ENCODE measurements at regions not wholly inside any gene's neighbourhood (a gene's known extent, or its start where the extent isn't known, plus 50 kb on each side); places are given as distances from the start of the nearest gene placed in this dataset.

DNA sequence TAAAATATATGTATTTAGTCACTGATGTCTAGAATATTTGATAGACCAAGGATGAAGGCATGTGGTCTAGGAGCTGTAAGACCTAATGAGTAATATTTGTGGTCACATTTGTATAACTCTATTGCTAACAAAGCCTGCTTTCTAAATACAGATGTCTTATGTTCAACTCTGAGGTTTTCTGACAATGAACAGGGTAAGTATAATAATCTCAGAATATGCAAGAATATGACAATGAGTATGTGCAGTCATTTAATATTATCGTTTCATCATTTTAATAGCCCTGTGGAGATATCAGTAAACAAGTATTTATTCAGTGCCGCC lies 389.6 kb downstream of the LRIG3 start:
- H3K27ac ChIP-seq (ENCODE audit: low read length) = no peak overlapping the region

DNA sequence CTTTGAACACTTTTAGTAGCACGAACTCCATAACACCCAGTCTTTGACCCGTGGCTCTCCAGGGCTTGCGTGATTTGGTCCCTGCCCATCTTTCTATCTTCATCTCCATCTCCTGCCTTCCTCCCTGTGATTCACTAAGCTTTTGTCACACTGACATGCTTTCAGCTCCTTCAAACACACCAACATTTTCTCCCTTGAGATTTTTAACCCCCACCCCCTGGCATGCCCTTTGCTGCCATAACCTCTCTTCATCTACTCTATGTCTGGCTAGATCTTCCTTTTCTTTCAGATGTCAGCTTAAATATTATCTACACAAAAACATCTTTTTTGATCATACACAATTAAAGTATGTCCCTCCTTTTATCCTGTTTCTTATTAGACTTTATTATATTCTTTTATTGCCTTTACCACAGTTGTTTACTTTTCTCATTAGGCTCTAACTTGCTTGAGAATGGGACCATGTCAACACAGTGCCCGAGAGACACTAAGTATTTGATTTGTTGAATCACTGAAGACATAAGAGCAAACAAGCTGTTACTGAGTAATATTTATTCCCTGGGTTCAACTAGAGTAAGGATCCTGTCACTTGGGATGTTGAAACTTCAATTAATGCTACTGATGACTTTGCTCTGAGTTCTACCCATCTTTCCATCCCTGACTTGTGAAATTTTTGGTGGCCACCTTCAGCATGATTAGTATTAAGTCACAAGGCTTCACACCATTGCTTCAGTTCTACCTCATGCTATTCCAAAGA lies 387.3 kb downstream of the LRIG3 start:
- Histone ChIP-seq H3K27ac (ENCODE audit: low read length) (no peak overlapping the region), H3K4me1 (ENCODE audit: control insufficient read depth, insufficient read depth, low read length) (no peaks in the 10 kb centered on the region), H3K36me3 (ENCODE audit: control insufficient read depth, insufficient read depth, low read length) (no peaks in the 10 kb centered on the region), H3K4me3 (ENCODE audit: low read length) (no peak overlapping the region), H3K9me3 (ENCODE audit: control insufficient read depth, insufficient read depth, low read length) (no peaks in the 10 kb centered on the region), H3K27me3 (ENCODE audit: control insufficient read depth, insufficient read depth, low read length) (no peaks in the 10 kb centered on the region)
- DNase-seq (ENCODE audit: low read depth, low spot score) = no peak
- WGBS (ENCODE audit: insufficient coverage, insufficient read length) = no CpG with 5 or more reads among the region's 4 CpGs

More for the DNA sequence above, 389.6 kb downstream of the LRIG3 start:
- Histone ChIP-seq H3K9me3 (ENCODE audit: control insufficient read depth, insufficient read depth, low read length) (no peaks in the 10 kb centered on the region), H3K4me1 (ENCODE audit: control insufficient read depth, insufficient read depth, low read length) (no peaks in the 10 kb centered on the region), H3K36me3 (ENCODE audit: control insufficient read depth, insufficient read depth, low read length) (no peaks in the 10 kb centered on the region), H3K4me3 (ENCODE audit: low read length) (no peak overlapping the region), H3K27me3 (ENCODE audit: control insufficient read depth, insufficient read depth, low read length) (no peaks in the 10 kb centered on the region)
- no CpG with 5 or more reads among the region's 2 CpGs for WGBS (ENCODE audit: insufficient coverage, insufficient read length)
- no peak for DNase-seq (ENCODE audit: low read depth, low spot score)

GRCh38 chr12:58533652-58534051 lies 386.7 kb downstream of the LRIG3 start:
- Histone ChIP-seq H3K27ac (ENCODE audit: low read length) (no peak overlapping the region), H3K9me3 (ENCODE audit: control insufficient read depth, insufficient read depth, low read length) (no peaks in the 10 kb centered on the region), H3K36me3 (ENCODE audit: control insufficient read depth, insufficient read depth, low read length) (no peaks in the 10 kb centered on the region), H3K4me3 (ENCODE audit: low read length) (no peak overlapping the region), H3K4me1 (ENCODE audit: control insufficient read depth, insufficient read depth, low read length) (no peaks in the 10 kb centered on the region), H3K27me3 (ENCODE audit: control insufficient read depth, insufficient read depth, low read length) (no peaks in the 10 kb centered on the region)
- WGBS (ENCODE audit: insufficient coverage, insufficient read length) = no CpG with 5 or more reads among the region's 1 CpG
- no peak for DNase-seq (ENCODE audit: low read depth, low spot score)

GRCh38 chr12:58537278-58537677 lies 383.0 kb downstream of the LRIG3 start:
- H3K4me1 ChIP-seq (ENCODE audit: control insufficient read depth, insufficient read depth, low read length) = no peaks in the 10 kb centered on the region
- WGBS (ENCODE audit: insufficient coverage, insufficient read length) = no CpG with 5 or more reads among the region's 5 CpGs
- no peaks in the 10 kb centered on the region for H3K9me3 ChIP-seq (ENCODE audit: control insufficient read depth, insufficient read depth, low read length)
- H3K36me3 ChIP-seq (ENCODE audit: control insufficient read depth, insufficient read depth, low read length) = no peaks in the 10 kb centered on the region
- no peak for DNase-seq (ENCODE audit: low read depth, low spot score)
- no peaks in the 10 kb centered on the region for H3K27me3 ChIP-seq (ENCODE audit: control insufficient read depth, insufficient read depth, low read length)
- H3K27ac ChIP-seq (ENCODE audit: low read length) = no peak overlapping the region
- no peak overlapping the region for H3K4me3 ChIP-seq (ENCODE audit: low read length)

- no peak for DNase-seq (ENCODE audit: low read depth, low spot score)
- WGBS (ENCODE audit: insufficient coverage, insufficient read length) = no CpG with 5 or more reads among the region's 4 CpGs
- no peaks in the 10 kb centered on the region for H3K4me1 ChIP-seq (ENCODE audit: control insufficient read depth, insufficient read depth, low read length)
These were observed 381.0 kb downstream of the LRIG3 start for GRCh38 chr12:58539295-58539694.

DNA sequence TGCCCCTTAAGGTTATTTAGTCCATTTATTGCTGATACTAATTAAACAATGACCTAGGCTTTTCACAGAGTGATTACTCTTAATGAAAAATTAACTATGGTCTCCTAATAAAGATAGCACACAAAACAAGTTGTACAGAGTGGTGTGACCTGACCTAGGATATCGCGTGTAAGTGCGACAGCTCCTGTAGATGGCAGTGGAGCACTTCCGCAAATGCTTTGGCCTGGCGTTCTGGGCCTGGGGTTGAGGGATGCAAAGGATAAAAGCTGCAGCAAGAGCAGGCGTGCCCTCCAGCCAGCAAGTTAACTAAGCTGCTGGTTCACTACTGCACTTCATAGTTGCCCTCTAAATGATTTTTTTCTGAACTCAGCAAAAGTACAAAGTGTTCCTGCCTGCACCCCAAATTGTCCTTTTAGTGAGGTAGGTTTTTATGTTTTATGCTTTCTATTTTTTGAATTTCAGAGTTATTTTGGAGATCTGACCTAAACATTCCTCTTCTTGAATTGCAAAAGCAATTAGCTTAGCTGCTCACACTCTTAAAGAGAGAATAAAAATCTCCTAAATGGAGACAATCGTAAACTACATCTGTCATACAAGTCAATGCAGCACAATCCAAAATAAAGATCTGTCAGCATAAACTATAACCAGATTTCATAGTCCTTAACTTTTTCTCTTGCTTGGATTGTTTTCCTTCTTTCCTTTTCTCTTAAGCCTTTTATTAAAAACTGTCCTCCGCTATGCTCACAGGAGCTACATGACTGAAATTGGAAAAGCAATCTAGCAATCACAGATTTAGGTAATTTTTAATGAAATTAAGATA lies 379.6 kb downstream of the LRIG3 start:
- no peaks in the 10 kb centered on the region for H3K4me1 ChIP-seq (ENCODE audit: control insufficient read depth, insufficient read depth, low read length)
- H3K36me3 ChIP-seq (ENCODE audit: control insufficient read depth, insufficient read depth, low read length) = no peaks in the 10 kb centered on the region
- H3K4me3 ChIP-seq (ENCODE audit: low read length) = no peak overlapping the region
- no CpG with 5 or more reads among the region's 8 CpGs for WGBS (ENCODE audit: insufficient coverage, insufficient read length)
- H3K27ac ChIP-seq (ENCODE audit: low read length) = no peak overlapping the region
- H3K27me3 ChIP-seq (ENCODE audit: control insufficient read depth, insufficient read depth, low read length) = no peaks in the 10 kb centered on the region
- no peaks in the 10 kb centered on the region for H3K9me3 ChIP-seq (ENCODE audit: control insufficient read depth, insufficient read depth, low read length)
- peak; percentile 61 for DNase-seq (ENCODE audit: low read depth, low spot score)

More at GRCh38 chr12:58539295-58539694, 381.0 kb downstream of the LRIG3 start:
- Histone ChIP-seq H3K27ac (ENCODE audit: low read length) (no peak overlapping the region), H3K27me3 (ENCODE audit: control insufficient read depth, insufficient read depth, low read length) (no peaks in the 10 kb centered on the region), H3K9me3 (ENCODE audit: control insufficient read depth, insufficient read depth, low read length) (no peaks in the 10 kb centered on the region), H3K4me3 (ENCODE audit: low read length) (no peak overlapping the region), H3K36me3 (ENCODE audit: control insufficient read depth, insufficient read depth, low read length) (no peaks in the 10 kb centered on the region)

- no peak for DNase-seq (ENCODE audit: low read depth, low spot score)
- Histone ChIP-seq H3K4me3 (ENCODE audit: low read length) (no peak overlapping the region), H3K27ac (ENCODE audit: low read length) (no peak overlapping the region), H3K27me3 (ENCODE audit: control insufficient read depth, insufficient read depth, low read length) (no peaks in the 10 kb centered on the region), H3K36me3 (ENCODE audit: control insufficient read depth, insufficient read depth, low read length) (no peaks in the 10 kb centered on the region), H3K9me3 (ENCODE audit: control insufficient read depth, insufficient read depth, low read length) (no peaks in the 10 kb centered on the region), H3K4me1 (ENCODE audit: control insufficient read depth, insufficient read depth, low read length) (no peaks in the 10 kb centered on the region)
- WGBS (ENCODE audit: insufficient coverage, insufficient read length) = 100% methylated on average over 2 of the region's 3 CpGs
These were observed 379.0 kb downstream of the LRIG3 start for GRCh38 chr12:58541300-58541690.

DNA sequence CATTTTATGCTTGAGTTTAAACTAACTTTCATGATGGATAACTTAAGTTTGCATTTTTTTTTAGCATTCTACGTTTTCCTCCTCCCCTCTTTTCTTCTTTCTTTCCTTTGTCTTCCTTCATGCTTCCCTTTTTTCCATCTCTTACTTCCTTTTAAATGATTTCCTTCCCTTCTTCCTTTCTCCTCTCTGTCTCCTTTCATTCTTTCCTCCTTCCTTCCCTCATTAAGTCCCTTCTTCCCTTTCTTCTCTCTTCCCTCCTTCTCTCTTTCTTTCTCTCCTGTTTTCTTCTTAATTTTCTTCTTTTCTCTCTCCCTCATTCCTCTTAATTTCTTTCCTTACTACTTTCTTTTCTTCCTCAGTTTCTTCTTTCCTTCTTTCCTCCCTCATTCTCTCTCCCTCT lies 376.0 kb downstream of the LRIG3 start:
- Histone ChIP-seq H3K4me3 (ENCODE audit: low read length) (no peak overlapping the region), H3K36me3 (ENCODE audit: control insufficient read depth, insufficient read depth, low read length) (no peaks in the 10 kb centered on the region), H3K9me3 (ENCODE audit: control insufficient read depth, insufficient read depth, low read length) (no peaks in the 10 kb centered on the region), H3K27me3 (ENCODE audit: control insufficient read depth, insufficient read depth, low read length) (no peaks in the 10 kb centered on the region), H3K4me1 (ENCODE audit: control insufficient read depth, insufficient read depth, low read length) (no peaks in the 10 kb centered on the region), H3K27ac (ENCODE audit: low read length) (no peak overlapping the region)
- no peak for DNase-seq (ENCODE audit: low read depth, low spot score)
- no CpG with 5 or more reads among the region's 1 CpG for WGBS (ENCODE audit: insufficient coverage, insufficient read length)

DNA sequence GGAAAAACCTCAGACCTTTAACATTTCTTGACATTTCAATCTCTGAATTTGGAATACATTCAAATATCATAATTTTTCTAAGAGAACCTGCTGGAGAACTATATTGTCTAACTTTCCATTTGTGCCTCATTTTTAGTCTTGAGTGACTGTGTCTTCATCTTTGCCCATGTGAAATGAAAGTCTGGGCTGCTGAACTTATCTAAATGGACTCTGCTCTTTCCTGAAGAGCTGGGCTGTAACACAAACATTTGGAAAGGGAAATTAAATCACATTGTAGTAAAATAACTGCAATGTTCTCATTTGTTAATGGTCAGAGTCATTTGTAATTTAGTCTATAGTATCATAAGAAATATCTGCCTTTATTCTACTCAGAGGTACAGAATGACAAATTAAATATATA lies 373.1 kb downstream of the LRIG3 start:
- no peak for DNase-seq (ENCODE audit: low read depth, low spot score)
- Histone ChIP-seq H3K4me1 (ENCODE audit: control insufficient read depth, insufficient read depth, low read length) (no peaks in the 10 kb centered on the region), H3K36me3 (ENCODE audit: control insufficient read depth, insufficient read depth, low read length) (no peaks in the 10 kb centered on the region), H3K27me3 (ENCODE audit: control insufficient read depth, insufficient read depth, low read length) (no peaks in the 10 kb centered on the region), H3K4me3 (ENCODE audit: low read length) (no peak overlapping the region), H3K27ac (ENCODE audit: low read length) (no peak overlapping the region), H3K9me3 (ENCODE audit: control insufficient read depth, insufficient read depth, low read length) (no peaks in the 10 kb centered on the region)

DNA sequence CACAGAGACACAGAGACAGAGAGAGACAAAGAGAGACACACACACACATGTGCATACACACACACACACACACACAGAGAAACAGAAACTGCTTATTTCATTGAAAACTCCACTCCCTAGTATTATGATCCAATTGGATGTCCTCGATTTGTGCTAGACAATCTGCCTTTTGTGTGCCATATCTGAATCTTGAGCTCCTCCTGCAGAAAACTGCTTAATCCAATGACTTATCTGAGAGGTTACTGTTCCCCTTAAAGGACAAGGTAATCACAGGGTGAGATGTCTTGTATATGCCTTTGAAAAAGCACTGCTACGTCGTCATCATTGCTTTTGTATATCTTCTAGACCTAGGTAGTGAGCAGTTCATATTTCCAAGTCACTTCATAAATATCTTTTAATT lies 371.5 kb downstream of the LRIG3 start:
- no CpG with 5 or more reads among the region's 3 CpGs for WGBS (ENCODE audit: insufficient coverage, insufficient read length)
- no peaks in the 10 kb centered on the region for H3K27me3 ChIP-seq (ENCODE audit: control insufficient read depth, insufficient read depth, low read length)
- H3K4me3 ChIP-seq (ENCODE audit: low read length) = no peak overlapping the region
- H3K27ac ChIP-seq (ENCODE audit: low read length) = no peak overlapping the region
- H3K9me3 ChIP-seq (ENCODE audit: control insufficient read depth, insufficient read depth, low read length) = no peaks in the 10 kb centered on the region
- DNase-seq (ENCODE audit: low read depth, low spot score) = no peak
- no peaks in the 10 kb centered on the region for H3K36me3 ChIP-seq (ENCODE audit: control insufficient read depth, insufficient read depth, low read length)
- H3K4me1 ChIP-seq (ENCODE audit: control insufficient read depth, insufficient read depth, low read length) = no peaks in the 10 kb centered on the region
